ENCODE measurements at regions not wholly inside any gene's neighbourhood (a gene's known extent, or its start where the extent isn't known, plus 50 kb on each side); places are given as distances from the start of the nearest gene placed in this dataset.

- TF ChIP-seq POLR2A (IDR thresholded peaks at IDR 0.05; ENCODE audit: low read length) (no peak), GATA1 (IDR thresholded peaks at IDR 0.05; ENCODE audit: low read depth, low read length) (no peak)
Observed at GRCh38 chr12:75677522-75677921, 166.1 kb upstream of the KRR1 start.
